CD14-positive monocyte (primary cell): ENCODE measurements at regions not wholly inside any gene's neighbourhood (a gene's known extent, or its start where the extent isn't known, plus 50 kb on each side); places are given as distances from the start of the nearest gene placed in this dataset.

Source experiments
- DNase-seq, 3 donors: peaks; one replicate each; pipeline ENCODE4 v3.0.0-alpha.2; 2011 to 2022
- H2AFZ ChIP-seq: 2 replicates; pipeline ENCODE4 v1.6.0; 2012; ENCODE audit warnings: mild to moderate bottlenecking, low read depth, low read length, inconsistent platforms; ENCODE audit not compliant: insufficient read depth, poor library complexity, severe bottlenecking
- H3K27ac ChIP-seq, 2 donors: 1 replicate in 1 of 2; 2 replicates in 1 of 2; pipeline ENCODE4 v1.5.1; 2012 to 2013; ENCODE audit warnings: low read length in 2 of 2, control low read depth in 1 of 2, inconsistent platforms in 1 of 2, low read depth in 1 of 2, mild to moderate bottlenecking in 1 of 2
- H3K27me3 ChIP-seq, 2 donors: one replicate each; pipeline versions ENCODE4 v1.6.0 to v1.6.1; 2011 to 2013; ENCODE audit warnings: low read length in 2 of 2; ENCODE audit not compliant: control insufficient read depth in 2 of 2, insufficient read depth in 2 of 2
- H3K36me3 ChIP-seq, 2 donors: replicated peaks in 1 of 2; 1 replicate in 1 of 2; 2 replicates in 1 of 2; pipeline versions ENCODE4 v1.5.1 to v1.6.1; 2012 to 2013; ENCODE audit warnings: low read length in 2 of 2, control low read depth in 1 of 2, inconsistent platforms in 1 of 2, mild to moderate bottlenecking in 1 of 2; ENCODE audit not compliant: insufficient read depth in 2 of 2, control insufficient read depth in 1 of 2
- H3K4me1 ChIP-seq, 2 donors: 1 replicate in 1 of 2; 2 replicates in 1 of 2; pipeline versions ENCODE4 v1.5.1 to v1.6.1; 2012 to 2013; ENCODE audit warnings: low read length in 2 of 2, control low read depth in 1 of 2, inconsistent platforms in 1 of 2, mild to moderate bottlenecking in 1 of 2, moderate library complexity in 1 of 2; ENCODE audit not compliant: insufficient read depth in 2 of 2, control insufficient read depth in 1 of 2
- H3K4me2 ChIP-seq: replicated peaks from 2 replicates; pipeline ENCODE3; 2012; ENCODE audit warnings: low read length, moderate library complexity, mild to moderate bottlenecking; ENCODE audit not compliant: poor library complexity, severe bottlenecking; ENCODE audit errors: extremely low read depth
- H3K4me3 ChIP-seq, 3 experiments: fragments of 200-600 bp in 1 of 3; sonication (generic) in 1 of 3; replicated peaks in 1 of 3; 1 replicate in 2 of 3; 2 replicates in 1 of 3; pipeline ENCODE4 v1.5.1; 2011 to 2013; ENCODE audit warnings: low read length in 3 of 3, mild to moderate bottlenecking in 3 of 3, control low read depth in 2 of 3, low read depth in 2 of 3, inconsistent platforms in 1 of 3, moderate library complexity in 1 of 3
- H3K79me2 ChIP-seq: 2 replicates; pipeline ENCODE4 v1.6.0; 2012; ENCODE audit warnings: mild to moderate bottlenecking, control low read depth, inconsistent platforms, low read length, moderate library complexity; ENCODE audit not compliant: insufficient read depth
- H3K9ac ChIP-seq: 2 replicates; pipeline ENCODE4 v1.6.0; 2017; ENCODE audit warnings: low read length, mild to moderate bottlenecking; ENCODE audit not compliant: insufficient read depth, poor library complexity, severe bottlenecking
- H3K9me3 ChIP-seq, 2 donors: replicated peaks in 1 of 2; 1 replicate in 1 of 2; 2 replicates in 1 of 2; pipeline versions ENCODE4 v1.5.1 to v1.6.1; 2012 to 2013; ENCODE audit warnings: low read length in 2 of 2, control low read depth in 1 of 2; ENCODE audit not compliant: control insufficient read depth in 1 of 2, insufficient read depth in 1 of 2
- H4K20me1 ChIP-seq: 2 replicates; pipeline ENCODE4 v1.6.0; 2012; ENCODE audit warnings: mild to moderate bottlenecking, low read length, control low read depth, moderate library complexity; ENCODE audit not compliant: insufficient read depth
- H3K27ac Mint-ChIP-seq, 7 donors: one replicate each; pipeline ENCODE4 v1.8.0; 2020; ENCODE audit warnings: mild to moderate bottlenecking in 7 of 7, mixed read lengths in 7 of 7, moderate library complexity in 6 of 7, inconsistent platforms in 2 of 7
- H3K27me3 Mint-ChIP-seq, 3 donors: one replicate each; pipeline ENCODE4 v1.8.0; 2021 to 2022; ENCODE audit warnings: low read depth in 3 of 3, mild to moderate bottlenecking in 3 of 3, mixed read lengths in 3 of 3, moderate library complexity in 3 of 3, inconsistent platforms in 1 of 3
- H3K36me3 Mint-ChIP-seq, 2 donors: one replicate each; pipeline ENCODE4 v1.8.0; 2020; ENCODE audit warnings: mixed read lengths in 2 of 2, inconsistent platforms in 1 of 2, mild to moderate bottlenecking in 1 of 2
- H3K4me1 Mint-ChIP-seq: one replicate; pipeline ENCODE4 v1.8.0; 2020; ENCODE audit warnings: mild to moderate bottlenecking, mixed read lengths
- H3K4me3 Mint-ChIP-seq, 2 donors: one replicate each; pipeline ENCODE4 v1.8.0; 2020; ENCODE audit warnings: mild to moderate bottlenecking in 2 of 2, mixed read lengths in 2 of 2, moderate library complexity in 1 of 2
- H3K9me3 Mint-ChIP-seq, 7 donors: one replicate each; pipeline ENCODE4 v1.8.0; 2020 to 2022; ENCODE audit warnings: mixed read lengths in 7 of 7, mild to moderate bottlenecking in 6 of 7, moderate library complexity in 6 of 7, inconsistent platforms in 2 of 7
- WGBS: methylation state at CpG from one replicate; pipeline ENCODE4 v1.1.5; 2013; ENCODE audit warnings: missing lambda C conversion rate; ENCODE audit not compliant: insufficient coverage; 5-methylcytosine and 5-hydroxymethylcytosine counted together
- intact Hi-C, 2 donors: fragments of 100-400 bp; cut with micrococcal nuclease; formaldehyde crosslinking; loops; one replicate each; pipeline versions ENCODE4 v1.15.0 to v1.15.1; 2023
- TF ChIP-seq, protein P1 (sequence below): fragments of 200-600 bp; IDR thresholded peaks from one replicate; pipeline ENCODE4 v1.8.0; 2022; ENCODE audit warnings: antibody characterized with exemption, mild to moderate bottlenecking

DNA sequence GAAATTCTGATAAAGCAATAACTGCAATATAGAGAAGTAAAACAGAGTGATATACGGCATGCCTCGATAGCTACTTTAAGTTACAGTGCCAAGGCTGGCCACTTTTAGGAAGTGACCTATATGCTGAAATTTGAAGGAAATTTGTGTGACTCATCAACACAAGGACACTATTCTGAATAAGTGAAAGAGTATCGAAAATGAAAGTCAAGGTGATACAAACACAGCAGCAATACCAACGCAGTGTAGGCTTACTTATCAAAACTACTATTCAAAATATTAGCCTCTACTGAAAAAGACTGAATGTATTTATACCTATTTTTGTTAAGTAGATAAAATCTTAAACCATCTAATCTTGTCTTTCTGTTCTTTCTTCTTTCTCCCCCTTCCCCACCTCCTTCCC is 459.9 kb upstream of the GNPDA2 start:
- no peaks in the 10 kb centered on the region for H3K36me3 Mint-ChIP-seq
- peaks cover 0 to 2% (median 0%) of the 10 kb centered on the region in 3 donors for H3K27me3 Mint-ChIP-seq
- DNase-seq = no peak
- Histone ChIP-seq H3K4me3 (no peak overlapping the region), H3K79me2 (no peaks in the 10 kb centered on the region), H2AFZ (no peak overlapping the region), H4K20me1 (no peaks in the 10 kb centered on the region), H3K27me3 (no peaks in the 10 kb centered on the region), H3K4me1 (no peaks in the 10 kb centered on the region), H3K27ac (no peak overlapping the region), H3K36me3 (no peaks in the 10 kb centered on the region), H3K4me2 (no peak overlapping the region), H3K9ac (no peak overlapping the region), H3K9me3 (no peaks in the 10 kb centered on the region)
- H3K4me1 Mint-ChIP-seq = no peaks in the 10 kb centered on the region
- TF ChIP-seq, protein P1, sequence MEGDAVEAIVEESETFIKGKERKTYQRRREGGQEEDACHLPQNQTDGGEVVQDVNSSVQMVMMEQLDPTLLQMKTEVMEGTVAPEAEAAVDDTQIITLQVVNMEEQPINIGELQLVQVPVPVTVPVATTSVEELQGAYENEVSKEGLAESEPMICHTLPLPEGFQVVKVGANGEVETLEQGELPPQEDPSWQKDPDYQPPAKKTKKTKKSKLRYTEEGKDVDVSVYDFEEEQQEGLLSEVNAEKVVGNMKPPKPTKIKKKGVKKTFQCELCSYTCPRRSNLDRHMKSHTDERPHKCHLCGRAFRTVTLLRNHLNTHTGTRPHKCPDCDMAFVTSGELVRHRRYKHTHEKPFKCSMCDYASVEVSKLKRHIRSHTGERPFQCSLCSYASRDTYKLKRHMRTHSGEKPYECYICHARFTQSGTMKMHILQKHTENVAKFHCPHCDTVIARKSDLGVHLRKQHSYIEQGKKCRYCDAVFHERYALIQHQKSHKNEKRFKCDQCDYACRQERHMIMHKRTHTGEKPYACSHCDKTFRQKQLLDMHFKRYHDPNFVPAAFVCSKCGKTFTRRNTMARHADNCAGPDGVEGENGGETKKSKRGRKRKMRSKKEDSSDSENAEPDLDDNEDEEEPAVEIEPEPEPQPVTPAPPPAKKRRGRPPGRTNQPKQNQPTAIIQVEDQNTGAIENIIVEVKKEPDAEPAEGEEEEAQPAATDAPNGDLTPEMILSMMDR = no peak
- H3K9me3 Mint-ChIP-seq = peaks cover 0 to 7% (median 0%) of the 10 kb centered on the region in 7 donors
- WGBS = 89% methylated on average over 2 of the region's 4 CpGs
- intact Hi-C loops = no loop called here
- no peak overlapping the region for H3K4me3 Mint-ChIP-seq
- no peak overlapping the region for H3K27ac Mint-ChIP-seq

DNA sequence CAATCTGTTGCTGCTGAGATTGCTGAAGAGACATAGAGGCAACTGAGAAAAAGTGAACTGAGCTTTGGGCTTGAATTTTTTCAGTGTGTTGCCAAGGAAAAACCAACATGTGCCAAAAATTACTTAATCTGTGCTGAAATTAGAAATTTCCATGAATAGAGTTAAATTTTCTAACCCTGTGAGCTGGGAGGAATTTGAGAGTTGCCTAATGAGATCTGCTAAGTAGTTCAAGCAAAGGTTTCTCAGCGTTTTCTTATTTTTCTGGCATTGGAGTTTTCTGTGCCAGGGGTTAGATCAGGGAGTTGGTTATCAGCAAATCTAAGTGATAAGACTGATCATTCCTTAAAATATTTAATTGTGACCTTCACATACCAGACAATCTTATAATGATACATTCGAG is 457.5 kb upstream of the GNPDA2 start:
- H3K27ac Mint-ChIP-seq = no peak overlapping the region
- no peak for DNase-seq
- no peak overlapping the region for H3K4me2 ChIP-seq
- H3K27ac ChIP-seq = no peak overlapping the region
- H3K4me1 ChIP-seq = no peaks in the 10 kb centered on the region
- H3K27me3 Mint-ChIP-seq = peaks cover 0 to 2% (median 0%) of the 10 kb centered on the region in 3 donors
- TF ChIP-seq, protein P1 = no peak
- no peaks in the 10 kb centered on the region for H4K20me1 ChIP-seq
- H3K4me3 Mint-ChIP-seq = no peak overlapping the region
- H3K9me3 Mint-ChIP-seq = peaks cover 0 to 7% (median 0%) of the 10 kb centered on the region in 7 donors
- H3K27me3 ChIP-seq = no peaks in the 10 kb centered on the region
- no peaks in the 10 kb centered on the region for H3K36me3 ChIP-seq
- no peaks in the 10 kb centered on the region for H3K9me3 ChIP-seq
- no CpG with 5 or more reads among the region's 2 CpGs for whole genome bisulfite sequencing
- no peaks in the 10 kb centered on the region for H3K79me2 ChIP-seq
- no peaks in the 10 kb centered on the region for H3K4me1 Mint-ChIP-seq
- H3K9ac ChIP-seq = no peak overlapping the region
- H3K4me3 ChIP-seq = no peak overlapping the region
- H2AFZ ChIP-seq = no peak overlapping the region
- intact Hi-C loops = no loop called here
- no peaks in the 10 kb centered on the region for H3K36me3 Mint-ChIP-seq
